Neural crest cell (in vitro differentiated cells): ENCODE measurements at regions not wholly inside any gene's neighbourhood (a gene's known extent, or its start where the extent isn't known, plus 50 kb on each side); places are given as distances from the start of the nearest gene placed in this dataset.

Source experiments
- DNase-seq: peaks from one replicate; pipeline ENCODE4 v3.0.0; 2021; ENCODE audit warnings: low read depth, mixed read lengths, low spot score
- H3K27ac Mint-ChIP-seq: one replicate; pipeline ENCODE4 v1.8.0; 2021; ENCODE audit warnings: mild to moderate bottlenecking, mixed read lengths; ENCODE audit not compliant: unreplicated experiment
- H3K27me3 Mint-ChIP-seq: 2 replicates; pipeline ENCODE4 v1.8.0; 2021; ENCODE audit warnings: low read depth, mild to moderate bottlenecking, mixed read lengths
- H3K36me3 Mint-ChIP-seq: 2 replicates; pipeline ENCODE4 v1.8.0; 2021; ENCODE audit warnings: low read depth, mild to moderate bottlenecking, mixed read lengths
- H3K4me1 Mint-ChIP-seq: 2 replicates; pipeline ENCODE4 v1.8.0; 2021; ENCODE audit warnings: mixed read lengths
- H3K4me3 Mint-ChIP-seq: one replicate; pipeline ENCODE4 v1.8.0; 2021; ENCODE audit warnings: mild to moderate bottlenecking, mixed read lengths
- H3K9me3 Mint-ChIP-seq: 2 replicates; pipeline ENCODE4 v1.8.0; 2021; ENCODE audit warnings: mixed read lengths
- CTCF ChIP-seq: fragments of 200-600 bp; sonication (generic); conservative IDR thresholded peaks from 2 replicates; pipeline ENCODE4 v1.5.0; 2021; ENCODE audit warnings: antibody characterized with exemption, mild to moderate bottlenecking

- Mint-ChIP-seq H3K9me3 (no peaks in the 10 kb centered on the region), H3K4me1 (no peaks in the 10 kb centered on the region), H3K27me3 (no peaks in the 10 kb centered on the region), H3K36me3 (no peaks in the 10 kb centered on the region), H3K4me3 (no peak overlapping the region), H3K27ac (no peak overlapping the region)
- no peak for TF ChIP-seq CTCF
- no peak for DNase-seq
Measured at GRCh38 chr21:22044431-22044830, 1046.2 kb downstream of the NCAM2 start.

GRCh38 chr21:22046576-22046975 lies 1048.4 kb downstream of the NCAM2 start:
- H3K36me3 Mint-ChIP-seq = no peaks in the 10 kb centered on the region
- no peak overlapping the region for H3K4me3 Mint-ChIP-seq
- no peak overlapping the region for H3K27ac Mint-ChIP-seq
- no peak for TF ChIP-seq CTCF
- H3K27me3 Mint-ChIP-seq = no peaks in the 10 kb centered on the region
- H3K4me1 Mint-ChIP-seq = no peaks in the 10 kb centered on the region
- DNase-seq = no peak
- H3K9me3 Mint-ChIP-seq = no peaks in the 10 kb centered on the region

GRCh38 chr21:22056904-22057303 lies 1058.7 kb downstream of the NCAM2 start:
- no peak for TF ChIP-seq CTCF
- Mint-ChIP-seq H3K36me3 (no peaks in the 10 kb centered on the region), H3K4me1 (no peaks in the 10 kb centered on the region), H3K9me3 (peaks cover 4% of the 10 kb centered on the region), H3K27me3 (no peaks in the 10 kb centered on the region), H3K27ac (no peak overlapping the region), H3K4me3 (no peak overlapping the region)
- no peak for DNase-seq

- DNase-seq = no peak
- no peak for TF ChIP-seq CTCF
- no peaks in the 10 kb centered on the region for H3K36me3 Mint-ChIP-seq
- peaks cover 4% of the 10 kb centered on the region for H3K9me3 Mint-ChIP-seq
- no peaks in the 10 kb centered on the region for H3K27me3 Mint-ChIP-seq
- no peaks in the 10 kb centered on the region for H3K4me1 Mint-ChIP-seq
- no peak overlapping the region for H3K4me3 Mint-ChIP-seq
- no peak overlapping the region for H3K27ac Mint-ChIP-seq
Measured at GRCh38 chr21:22062472-22063139, 1064.4 kb downstream of the NCAM2 start.

- DNase-seq = no peak
- peaks cover 4% of the 10 kb centered on the region for H3K9me3 Mint-ChIP-seq
- no peaks in the 10 kb centered on the region for H3K36me3 Mint-ChIP-seq
- TF ChIP-seq CTCF = no peak
- no peaks in the 10 kb centered on the region for H3K27me3 Mint-ChIP-seq
- H3K4me1 Mint-ChIP-seq = no peaks in the 10 kb centered on the region
- no peak overlapping the region for H3K27ac Mint-ChIP-seq
- no peak overlapping the region for H3K4me3 Mint-ChIP-seq
Measured at GRCh38 chr21:22063140-22063539, 1064.9 kb downstream of the NCAM2 start.

- peaks cover 2% of the 10 kb centered on the region for H3K36me3 Mint-ChIP-seq
- H3K4me1 Mint-ChIP-seq = peaks cover 17% of the 10 kb centered on the region
- no peak overlapping the region for H3K4me3 Mint-ChIP-seq
- TF ChIP-seq CTCF = no peak
- H3K27ac Mint-ChIP-seq = no peak overlapping the region
- no peak for DNase-seq
- no peaks in the 10 kb centered on the region for H3K27me3 Mint-ChIP-seq
- peaks cover 10% of the 10 kb centered on the region for H3K9me3 Mint-ChIP-seq
Measured at GRCh38 chr21:22076471-22076870, 1078.3 kb downstream of the NCAM2 start.
